Activated CD4-positive, alpha-beta T cell treated with anti-CD3 and anti-CD28 coated beads, Interleukin-10, Interleukin-2, amounts not matched to agents 100 ng/mL and 50 ng/mL, durations not matched to agents 16 hours and 8 hours (primary cell): ENCODE measurements at regions not wholly inside any gene's neighbourhood (a gene's known extent, or its start where the extent isn't known, plus 50 kb on each side); places are given as distances from the start of the nearest gene placed in this dataset.

ENCODE experiments used
- DNase-seq: peaks from one replicate; pipeline ENCODE4 v3.0.0-alpha.2; 2020

DNA sequence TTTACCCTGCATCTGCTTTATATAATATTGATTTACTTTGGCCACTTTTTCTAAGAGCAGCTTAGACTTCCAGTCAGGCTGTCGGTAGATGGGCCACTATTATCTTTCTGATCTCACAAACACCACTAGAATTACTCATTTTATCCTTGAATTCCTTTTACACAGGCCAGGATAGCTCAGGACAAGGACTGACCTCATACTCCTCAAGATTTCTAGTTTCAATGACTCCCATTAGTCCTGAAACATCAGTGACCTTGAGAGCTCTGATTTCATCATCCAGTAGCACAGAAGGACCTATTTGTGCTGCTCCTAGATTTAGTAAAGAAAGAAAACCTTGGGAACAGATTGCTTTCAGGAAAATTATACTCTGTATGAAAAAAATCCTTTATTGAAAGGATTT, 727.9 kb upstream of the PTPRD start:
- no peak for DNase-seq

DNA sequence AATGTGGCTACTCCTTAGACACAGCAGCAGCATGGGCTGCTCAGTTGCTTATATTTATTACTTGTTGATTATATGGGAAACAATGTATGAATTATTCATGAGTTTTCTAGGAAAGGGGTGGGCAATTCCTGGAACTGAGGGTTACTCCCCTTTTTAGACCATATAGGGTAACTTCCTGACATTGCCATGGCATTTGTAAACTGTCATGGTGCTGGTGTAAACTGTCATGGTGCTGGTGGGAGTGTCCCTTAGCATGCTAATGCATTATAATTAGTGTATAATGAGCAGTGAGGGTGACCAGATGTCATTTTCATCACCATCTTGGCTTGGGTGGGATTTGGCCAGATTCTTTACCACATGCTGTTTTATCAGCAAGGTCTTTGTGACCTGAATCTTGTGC, 734.6 kb upstream of the PTPRD start:
- DNase-seq, result no peak

DNA sequence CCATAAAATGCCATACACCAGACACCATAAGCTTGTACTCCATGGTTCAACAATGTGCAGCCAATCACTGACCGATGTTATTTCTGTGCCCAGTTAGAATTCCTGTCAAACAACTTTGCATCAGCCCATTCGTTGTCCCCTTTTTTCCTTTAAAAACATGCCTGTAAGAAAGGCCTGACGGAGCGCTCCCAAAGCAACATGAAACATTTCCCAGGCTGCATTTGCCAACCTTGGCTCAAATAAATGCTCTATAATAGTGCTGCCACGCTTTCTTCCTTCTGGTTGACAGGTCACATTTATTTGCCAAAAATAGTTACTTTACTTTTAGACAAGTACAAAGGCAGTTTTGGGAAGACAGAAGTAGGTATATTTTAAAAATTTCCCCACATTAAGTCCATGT, 735.6 kb upstream of the PTPRD start:
- DNase-seq, result no peak

DNA sequence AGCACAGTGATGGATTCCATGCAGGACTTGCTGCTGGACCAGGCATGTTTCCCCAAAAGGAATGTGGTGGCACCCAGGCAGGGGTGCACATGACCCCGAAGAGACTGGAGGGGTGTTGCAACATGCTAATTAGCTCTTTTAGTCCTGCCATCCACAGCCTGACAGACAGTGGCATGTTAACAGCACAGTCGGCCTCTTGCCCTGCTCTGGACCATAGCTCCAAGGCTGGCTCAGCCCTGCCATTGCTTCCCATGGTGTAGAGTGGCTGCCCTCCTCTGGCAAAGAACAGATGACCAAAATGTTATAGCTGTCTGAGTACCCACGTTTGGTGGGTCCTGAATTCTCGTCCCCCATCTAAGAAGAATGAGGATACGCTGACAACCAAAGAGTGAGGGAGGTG, 736.4 kb upstream of the PTPRD start:
- DNase-seq, result no peak

DNA sequence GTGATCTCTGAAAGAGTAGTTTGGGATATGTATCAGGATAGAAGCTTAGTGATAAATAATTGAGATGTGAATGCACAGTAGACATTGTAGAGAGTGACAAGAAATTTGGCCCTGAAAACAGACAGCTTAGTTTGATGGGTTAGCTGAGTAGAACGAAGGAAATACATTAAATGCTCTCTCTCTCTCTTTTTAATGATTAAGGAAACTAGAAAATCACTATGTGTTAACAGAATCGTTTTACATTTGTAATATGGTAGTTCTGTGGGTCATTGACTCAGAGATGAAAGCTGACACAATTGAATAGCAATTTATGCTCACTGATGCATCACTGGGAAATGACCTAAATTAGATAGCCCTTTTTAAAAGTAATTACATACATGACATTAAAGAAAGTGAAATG, 739.8 kb upstream of the PTPRD start:
- DNase-seq, result no peak

DNA sequence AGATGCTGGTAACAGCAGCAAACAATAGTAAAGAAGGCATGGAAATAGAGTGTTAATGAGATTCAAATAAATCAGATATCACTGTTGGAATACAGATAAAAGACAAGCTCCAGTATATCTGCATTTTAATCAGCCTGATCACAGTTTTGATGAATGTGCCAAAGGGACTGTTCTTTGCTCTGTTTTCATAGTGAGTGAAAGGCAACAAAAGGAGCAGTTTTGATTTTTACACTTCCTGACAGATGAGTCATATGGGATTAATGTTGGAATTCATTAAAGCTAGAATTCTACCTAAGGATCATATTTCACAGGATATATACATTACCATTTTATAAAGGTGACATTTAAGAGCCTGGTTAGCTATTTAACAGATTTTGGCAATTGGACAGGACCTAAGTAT, 743.3 kb upstream of the PTPRD start:
- no peak for DNase-seq

DNA sequence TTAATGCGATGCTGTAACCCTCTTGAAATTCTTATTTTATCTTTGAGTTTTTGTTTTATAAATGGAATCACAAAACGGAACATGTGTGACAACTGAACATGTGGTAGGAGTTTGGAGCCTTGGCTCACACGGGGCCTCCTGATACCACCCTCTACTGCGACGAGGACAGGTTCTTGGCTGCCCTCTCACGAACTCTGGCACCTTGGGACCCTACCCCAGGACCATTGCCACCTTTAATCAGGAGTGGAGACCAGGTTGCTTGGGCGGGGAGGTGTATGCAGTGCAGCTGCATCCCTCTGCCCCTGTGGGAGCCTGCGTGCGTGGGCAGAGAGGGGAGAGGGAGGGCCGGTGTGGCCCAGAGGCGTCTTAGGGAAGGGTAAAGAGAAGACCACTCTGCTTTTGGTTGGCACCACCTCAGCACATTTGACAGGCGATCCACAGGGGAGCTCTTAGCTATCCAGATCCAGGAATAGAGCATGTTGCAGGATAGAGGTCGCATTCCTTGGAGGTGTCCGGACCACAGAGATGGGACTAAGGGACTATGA, 753.9 kb upstream of the PTPRD start:
- DNase-seq, result no peak

DNA sequence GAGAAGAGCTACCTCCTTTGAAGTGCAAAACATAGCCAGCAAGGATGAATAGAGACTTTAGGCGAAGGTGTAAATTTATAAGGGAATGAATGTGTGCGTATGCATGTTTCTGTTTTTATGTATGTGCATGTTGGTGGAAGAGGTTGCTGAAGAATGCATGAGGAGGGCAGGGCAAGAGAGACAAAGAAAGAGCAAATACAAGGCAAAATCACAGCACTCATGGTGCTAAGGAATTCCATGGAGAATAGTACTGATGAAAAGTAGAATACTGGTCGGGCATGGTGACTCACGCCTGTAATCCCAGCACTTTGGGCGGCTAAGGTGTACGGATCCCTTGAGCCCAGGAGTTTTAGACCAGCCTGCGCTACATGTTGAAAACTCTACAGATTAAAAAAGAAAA, 762.1 kb upstream of the PTPRD start:
- no peak for DNase-seq

DNA sequence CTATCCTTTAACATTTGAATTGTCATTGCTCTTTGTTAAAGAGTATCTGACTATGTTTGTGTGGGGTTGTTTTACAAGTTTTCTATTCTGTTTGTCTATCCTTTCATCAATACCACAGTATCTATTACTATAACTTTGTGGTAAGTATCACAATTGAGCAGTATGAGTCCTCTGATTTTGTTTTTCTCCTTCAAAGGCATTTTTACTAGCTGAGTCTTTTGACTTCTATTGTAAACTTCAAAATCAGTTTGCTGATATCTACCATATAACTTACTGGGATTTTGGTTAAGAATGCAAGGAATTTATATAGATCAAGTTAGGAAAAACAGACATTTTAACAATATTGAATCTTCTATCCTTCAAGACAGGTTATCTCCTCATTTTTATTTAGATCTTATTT, 789.8 kb upstream of the PTPRD start:
- no peak for DNase-seq

DNA sequence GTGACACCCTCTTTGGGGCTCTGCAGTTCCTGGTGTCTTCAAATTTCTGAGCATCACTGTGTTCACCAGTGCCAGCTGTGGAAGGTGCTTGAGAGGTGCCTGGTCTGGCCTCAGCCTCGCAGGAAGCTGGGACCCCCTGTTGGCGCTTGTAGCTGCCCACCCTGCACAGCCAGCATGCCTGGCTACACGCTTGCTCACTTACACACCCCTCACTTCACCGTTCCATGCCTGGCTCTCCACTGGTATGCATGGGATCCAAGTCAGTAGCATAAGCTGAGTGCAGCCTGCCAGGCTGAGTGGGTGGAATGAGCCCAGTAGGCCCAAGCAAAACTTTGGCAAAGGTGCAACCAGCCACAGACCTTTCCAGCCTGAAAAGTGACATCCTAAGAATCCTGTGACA, 801.4 kb upstream of the PTPRD start:
- no peak for DNase-seq

DNA sequence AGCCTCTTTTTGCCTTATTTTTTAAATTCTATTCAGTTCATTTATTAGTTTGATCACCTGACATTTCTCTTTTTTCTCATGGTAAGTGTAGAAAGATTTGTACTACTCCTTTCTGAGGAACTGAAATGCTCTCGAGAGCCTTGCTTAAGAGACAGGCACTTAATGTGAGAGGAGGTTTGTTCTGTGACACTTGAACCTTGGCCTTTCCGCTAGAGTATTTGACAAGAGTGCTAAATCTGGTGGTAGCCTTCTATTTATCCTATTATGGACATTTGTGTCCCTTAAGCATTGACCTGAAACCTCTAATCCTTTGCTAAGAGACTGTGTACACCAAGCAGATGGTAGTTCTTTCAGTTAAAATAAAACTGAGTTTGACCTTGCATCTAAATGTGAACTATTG, 805.0 kb upstream of the PTPRD start:
- DNase-seq, result no peak

DNA sequence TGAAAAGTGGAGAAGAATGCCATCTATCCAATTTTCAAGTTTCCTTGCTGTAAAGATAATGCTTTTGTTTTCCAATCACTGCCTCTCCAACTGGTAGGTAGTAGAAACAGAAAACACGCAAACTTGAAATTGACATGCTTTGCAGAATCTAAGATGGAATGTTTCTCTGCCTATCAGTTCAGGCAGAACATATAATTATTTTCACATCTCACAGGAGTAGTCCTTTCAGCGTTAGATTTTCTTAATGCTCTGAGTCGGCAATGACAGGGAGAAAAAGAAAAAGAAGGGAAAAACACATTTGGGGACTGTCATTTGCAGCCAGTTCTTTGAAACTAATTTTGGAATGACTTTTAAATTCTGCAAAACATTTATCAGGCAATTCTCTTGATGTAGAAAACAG, 818.7 kb upstream of the PTPRD start:
- no peak for DNase-seq

DNA sequence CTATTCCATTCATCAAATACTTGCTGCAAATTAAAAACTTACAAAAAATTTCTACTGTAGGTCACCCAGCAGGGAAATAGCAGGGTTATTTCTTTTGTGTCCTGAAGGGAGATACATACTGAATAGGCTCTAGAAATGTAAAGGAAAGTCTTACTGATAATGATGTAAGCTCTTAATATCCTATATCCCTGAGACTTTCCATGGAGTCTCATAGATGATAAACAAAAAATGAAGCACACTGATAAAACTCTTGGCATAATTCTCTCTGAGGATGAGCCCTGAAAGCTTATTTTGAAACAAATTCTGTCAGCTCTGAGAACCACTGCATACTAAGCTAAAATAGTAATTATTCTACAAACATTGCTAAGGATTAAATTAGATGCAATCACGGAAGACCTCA, 819.6 kb upstream of the PTPRD start:
- DNase-seq, result no peak

DNA sequence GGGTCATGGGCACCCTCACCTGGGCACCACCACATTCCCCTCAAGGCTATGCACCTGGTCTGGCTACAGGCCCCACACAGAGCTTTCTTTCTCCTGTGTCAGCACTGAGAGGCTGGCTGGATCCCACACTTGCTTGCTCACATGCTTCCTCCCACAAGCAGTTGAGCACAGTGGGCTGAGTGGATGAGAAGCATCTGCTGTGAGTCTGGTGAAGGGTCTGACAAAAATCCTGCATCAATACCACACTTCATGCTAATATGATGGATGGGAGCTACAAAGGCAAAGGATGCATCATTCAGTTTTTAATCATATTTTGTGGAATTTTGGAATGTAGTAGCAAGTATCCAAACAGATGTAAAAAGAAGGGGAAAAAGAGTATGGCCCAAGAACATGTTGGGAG, 830.8 kb upstream of the PTPRD start:
- no peak for DNase-seq

DNA sequence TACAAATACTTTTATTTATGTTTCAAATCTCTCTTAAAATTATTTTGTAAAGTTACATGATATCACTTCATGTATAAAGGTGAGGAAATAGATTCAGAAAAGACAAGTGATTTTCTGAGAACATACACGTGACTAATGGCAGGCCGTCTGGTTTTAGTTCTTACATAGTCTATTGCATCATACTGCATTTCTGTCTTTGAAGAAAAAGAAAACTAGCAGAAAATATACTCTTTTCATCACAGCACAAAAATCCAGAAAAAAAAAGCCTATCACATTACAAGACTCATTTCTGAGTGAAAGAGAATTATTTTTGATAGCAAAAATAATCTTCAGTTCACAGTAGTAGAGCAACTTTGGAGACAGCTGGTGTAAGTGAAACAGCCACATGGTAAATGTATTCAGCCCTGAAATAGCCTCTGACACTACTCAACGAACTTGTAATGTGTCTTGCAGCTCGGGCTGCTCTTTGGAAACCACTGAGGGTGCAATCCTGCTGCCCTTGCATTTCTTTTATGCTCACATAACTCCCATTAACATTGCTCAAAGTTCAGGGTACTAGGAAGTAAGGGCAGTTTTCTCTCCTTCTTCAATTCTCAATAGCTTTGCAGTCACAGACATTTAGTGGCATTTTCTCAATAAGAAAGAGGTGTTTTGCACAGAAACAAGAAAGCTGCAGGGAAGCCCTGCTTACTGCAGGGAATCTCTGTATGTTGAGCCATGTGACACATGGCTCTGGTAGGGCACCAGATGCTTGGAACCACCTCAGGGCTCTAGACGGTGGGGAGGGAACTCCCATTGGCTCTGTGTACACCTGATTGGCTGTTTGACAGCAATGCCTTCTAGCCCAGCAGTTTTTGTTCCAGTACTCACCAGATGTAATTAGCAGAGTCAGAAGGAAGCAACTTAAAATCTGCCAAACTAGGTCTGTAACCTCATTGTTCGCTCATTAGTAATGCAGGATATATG, 845.3 kb upstream of the PTPRD start:
- DNase-seq, result no peak

DNA sequence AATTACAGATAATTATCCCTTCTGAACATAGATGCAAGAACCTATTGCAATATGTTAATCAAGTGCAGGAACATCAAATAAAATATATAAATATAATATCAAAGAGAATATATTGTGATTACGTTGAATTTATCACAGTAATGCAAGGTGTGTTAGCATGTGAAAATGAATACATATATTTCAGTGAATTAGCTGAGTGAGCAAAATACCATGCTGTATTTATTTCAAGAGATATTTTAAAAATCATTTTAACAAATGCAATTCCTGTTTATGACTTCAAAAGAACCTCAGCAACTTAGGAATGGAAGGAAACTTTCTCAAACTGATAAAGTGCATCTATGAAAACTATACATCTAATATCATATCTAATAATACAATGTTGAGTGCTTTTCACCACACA, 856.9 kb upstream of the PTPRD start:
- DNase-seq, result no peak

DNA sequence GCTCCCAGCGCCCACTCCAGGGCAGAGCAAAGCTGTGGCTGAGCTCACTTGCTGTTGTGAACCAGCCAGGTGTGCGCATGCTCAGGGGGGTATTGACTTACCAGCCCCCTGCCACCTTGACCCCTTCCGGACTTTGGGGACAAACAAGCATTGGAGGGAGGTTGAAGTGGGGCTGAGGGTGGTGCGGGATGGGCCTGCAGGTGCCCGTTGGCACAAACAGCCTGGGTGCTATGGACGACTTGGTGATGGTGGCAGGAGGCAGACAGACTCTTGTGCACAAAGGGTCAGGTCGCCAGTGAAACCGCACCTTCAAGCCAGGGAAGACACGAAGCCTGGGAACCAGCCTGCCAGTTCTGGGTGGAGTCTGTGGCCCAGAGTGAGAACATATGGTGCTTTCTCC, 858.5 kb upstream of the PTPRD start:
- DNase-seq, result no peak

DNA sequence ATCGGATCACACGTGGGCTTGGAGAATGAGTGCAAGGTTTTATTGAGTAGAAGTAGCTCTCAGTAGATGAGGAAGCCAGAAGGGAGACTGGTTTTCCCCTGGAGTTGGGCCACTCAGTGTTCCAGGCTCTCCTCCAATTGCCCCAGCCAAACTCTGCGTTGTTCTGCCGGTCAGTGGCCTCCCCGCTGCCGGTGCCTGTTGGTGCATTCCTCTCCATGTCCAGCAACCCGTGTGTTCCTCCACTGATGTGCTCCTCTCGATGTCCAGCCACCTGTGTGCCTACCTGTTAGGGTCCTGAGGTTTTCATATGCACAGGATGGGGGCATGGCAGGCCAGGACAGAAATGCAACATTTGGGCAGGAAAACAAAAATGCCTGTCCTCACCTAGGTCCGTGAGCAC, 888.0 kb upstream of the PTPRD start:
- DNase-seq, result no peak

DNA sequence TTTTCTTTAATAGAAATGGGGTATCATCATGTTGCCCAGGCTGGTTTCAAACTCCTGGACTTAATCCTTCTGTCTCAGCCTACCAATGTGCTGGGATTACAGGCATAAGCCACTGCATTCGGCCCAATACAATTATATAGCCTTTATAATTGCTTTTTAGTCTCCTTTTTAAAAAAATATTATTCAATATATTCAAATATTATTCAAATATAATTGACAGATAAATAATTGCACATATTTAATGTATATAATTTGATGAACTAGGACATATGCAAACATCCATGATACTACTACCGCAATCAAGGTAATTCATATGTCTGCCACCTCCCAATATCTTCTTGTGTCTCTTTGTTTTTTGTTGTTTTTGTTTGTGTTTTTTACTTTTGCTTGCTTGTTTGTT, 894.2 kb upstream of the PTPRD start:
- DNase-seq, result no peak

DNA sequence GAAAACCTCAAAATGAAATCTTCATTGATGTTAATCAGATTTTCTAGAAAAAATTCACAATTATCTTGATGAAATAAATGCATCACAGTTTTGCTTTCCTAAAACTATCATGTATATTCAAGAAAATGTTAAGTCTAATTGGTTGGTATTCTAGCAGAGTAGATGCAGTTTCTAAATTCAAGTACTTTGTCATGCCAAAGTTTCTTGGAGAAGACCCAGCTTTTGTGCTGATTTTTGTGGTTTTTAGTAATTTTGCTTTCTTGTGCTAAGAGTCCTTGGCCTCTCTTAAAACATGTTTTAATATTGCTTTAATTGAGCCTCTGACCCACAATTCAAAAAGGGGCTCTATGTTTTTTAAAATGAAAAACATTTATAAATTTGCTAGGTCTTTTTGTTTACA, 924.8 kb upstream of the PTPRD start:
- no peak for DNase-seq

DNA sequence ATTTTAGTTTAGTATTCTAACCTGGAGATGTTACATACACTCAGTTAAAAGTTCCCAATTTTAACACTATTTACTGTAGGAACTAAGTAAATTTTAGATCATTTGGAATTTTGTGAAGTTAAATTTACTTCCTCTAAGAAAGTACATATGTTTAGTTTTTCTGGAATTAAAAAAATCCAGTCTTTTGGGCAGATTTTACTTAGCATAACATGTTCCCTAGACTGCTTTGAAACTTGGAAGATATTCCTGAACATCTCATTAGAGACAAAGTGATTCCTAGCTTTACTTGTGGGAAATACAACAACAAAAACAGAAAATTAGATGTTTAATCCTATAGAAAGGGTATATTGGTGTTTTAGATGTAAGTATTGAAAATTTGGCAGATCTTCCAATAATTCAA, 930.0 kb upstream of the PTPRD start:
- DNase-seq, result no peak

DNA sequence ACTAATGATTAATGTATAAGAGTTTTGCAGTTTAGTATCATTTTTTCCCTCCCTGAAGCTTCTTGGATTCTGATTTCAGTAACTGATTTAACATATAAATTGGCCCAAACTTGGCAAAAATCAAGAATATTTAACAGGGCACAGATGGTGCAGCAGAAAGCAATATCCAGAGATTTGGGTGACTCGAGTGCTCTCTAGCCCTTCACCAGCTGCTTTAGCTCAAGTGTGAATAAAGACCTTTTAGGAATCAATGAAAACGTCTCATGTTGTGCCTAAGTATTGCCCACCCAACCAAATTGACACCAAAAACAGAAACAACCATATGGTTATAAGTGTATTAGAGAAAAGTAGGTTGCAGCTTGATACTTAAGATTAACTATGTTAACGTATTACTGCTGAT, 933.4 kb upstream of the PTPRD start:
- DNase-seq, result no peak

DNA sequence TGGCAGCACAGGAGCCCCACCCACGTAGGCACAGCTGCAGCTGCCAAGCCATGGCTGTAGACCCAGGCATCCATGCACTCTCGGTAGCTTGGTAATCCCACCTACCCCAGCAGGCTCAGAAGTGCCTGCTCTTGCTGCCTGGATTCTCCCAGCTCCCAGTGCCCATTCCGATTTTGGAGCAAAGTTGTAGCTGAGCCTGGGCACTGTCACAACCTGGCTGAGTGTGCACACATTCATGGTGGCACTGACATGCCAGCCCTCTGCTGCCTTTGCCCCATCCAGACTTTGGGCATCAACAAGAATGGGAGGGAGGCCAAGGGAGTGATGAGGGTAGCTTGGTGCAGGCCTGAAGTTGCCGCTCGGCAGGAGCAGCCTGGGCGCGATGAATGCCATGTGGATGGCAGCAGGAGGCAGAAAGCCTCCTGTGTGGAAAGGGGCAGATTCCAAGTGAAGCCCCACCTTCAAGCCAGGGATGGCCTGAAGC, 936.6 kb upstream of the PTPRD start:
- DNase-seq, result no peak

DNA sequence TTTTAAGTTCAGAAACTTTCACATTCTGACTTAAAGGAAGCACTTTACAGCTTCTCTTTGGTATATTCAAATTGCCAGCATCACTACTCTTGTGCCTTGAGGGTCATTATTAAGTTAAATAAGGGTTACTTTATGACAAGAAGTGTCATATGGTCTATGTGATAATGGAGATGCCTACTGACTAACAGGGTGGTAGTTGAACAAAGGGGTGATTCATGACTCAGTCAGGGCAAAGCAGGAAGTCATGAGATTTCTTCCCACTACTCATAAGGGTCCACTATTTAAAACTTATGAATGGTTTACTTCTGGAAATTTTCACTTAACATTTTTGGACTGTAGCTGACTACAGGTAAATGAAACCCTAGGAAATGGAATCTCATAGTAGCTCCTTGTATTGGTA, 938.3 kb upstream of the PTPRD start:
- DNase-seq, result no peak

DNA sequence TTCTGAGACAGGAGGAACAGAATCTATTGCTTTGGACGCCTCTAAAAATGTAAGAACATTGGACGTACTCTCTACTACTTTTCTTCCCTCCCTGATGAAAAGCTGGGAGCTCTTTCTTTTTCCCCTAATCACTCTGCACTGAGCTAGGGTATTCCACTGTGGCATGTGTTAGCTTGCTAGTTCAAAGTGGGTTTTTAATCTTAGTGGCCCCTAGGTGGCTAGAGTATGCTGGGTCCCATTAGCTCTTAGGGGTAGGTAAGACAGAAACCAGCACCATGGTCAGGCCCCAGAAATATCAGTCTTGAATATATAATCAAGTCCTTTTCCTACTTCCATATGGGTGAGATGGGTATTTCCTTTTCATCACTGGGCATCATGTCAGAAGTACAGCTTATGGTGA, 945.2 kb upstream of the PTPRD start:
- DNase-seq, result no peak
